Vagina (tissue), 2 donors: ENCODE measurements at regions not wholly inside any gene's neighbourhood (a gene's known extent, or its start where the extent isn't known, plus 50 kb on each side); places are given as distances from the start of the nearest gene placed in this dataset.

ENCODE experiments used
- CTCF ChIP-seq, 3 experiments: fragments of 450-650 bp in 2 of 3; fragments of 200-600 bp in 1 of 3; sonication (generic) in 1 of 3; IDR thresholded peaks; one replicate each; pipeline ENCODE4 v1.5.1; 2017 to 2019; ENCODE audit warnings: antibody characterized with exemption in 3 of 3, mild to moderate bottlenecking in 2 of 3, moderate library complexity in 2 of 3
- POLR2AphosphoS5 ChIP-seq, 2 donors: sonication (generic); formaldehyde crosslinking; IDR thresholded peaks; one replicate each; pipeline ENCODE4 v1.9.0; 2017; ENCODE audit warnings: antibody characterized with exemption in 2 of 2, mild to moderate bottlenecking in 2 of 2, low read depth in 1 of 2; ENCODE audit not compliant: insufficient read depth in 1 of 2

GRCh38 chr4:155010376-155010775 is 198.1 kb upstream of the NPY2R start:
- TF ChIP-seq POLR2AphosphoS5 (IDR thresholded peaks at IDR 0.05; ENCODE audit: insufficient read depth in 1 of 2, low read depth in 1 of 2), result no peak
- TF ChIP-seq CTCF (IDR thresholded peaks at IDR 0.05), result no peak
